Loucy (cell line): ENCODE measurements at regions not wholly inside any gene's neighbourhood (a gene's known extent, or its start where the extent isn't known, plus 50 kb on each side); places are given as distances from the start of the nearest gene placed in this dataset.

Experiments used
- H2AFZ ChIP-seq: fragments of 200-600 bp; sonication (generic); 2 replicates; pipeline ENCODE4 v1.6.0; 2016; ENCODE audit warnings: antibody characterized with exemption, mild to moderate bottlenecking, low read length, moderate library complexity
- H3F3A ChIP-seq: fragments of 200-600 bp; 2 replicates; pipeline ENCODE4 v1.6.0; 2016; ENCODE audit warnings: antibody characterized with exemption, low read depth, mild to moderate bottlenecking
- H3K27me3 ChIP-seq: fragments of 200-600 bp; sonication (generic); 2 replicates; pipeline ENCODE4 v1.6.1; 2014; ENCODE audit warnings: low read length, mild to moderate bottlenecking; ENCODE audit not compliant: insufficient read depth, poor library complexity, severe bottlenecking
- H3K36me3 ChIP-seq: fragments of 200-600 bp; sonication (generic); 2 replicates; pipeline ENCODE4 v1.6.1; 2016; ENCODE audit warnings: low read length; ENCODE audit not compliant: insufficient read depth
- H3K4me1 ChIP-seq: fragments of 200-600 bp; sonication (generic); 2 replicates; pipeline ENCODE4 v1.5.1; 2014; ENCODE audit warnings: low read length, mild to moderate bottlenecking; ENCODE audit not compliant: insufficient read depth, poor library complexity, severe bottlenecking
- H3K4me2 ChIP-seq: fragments of 200-600 bp; sonication (generic); 2 replicates; pipeline ENCODE4 v1.6.0; 2014; ENCODE audit warnings: antibody characterized with exemption, low read length, low read depth, mild to moderate bottlenecking; ENCODE audit not compliant: poor library complexity, severe bottlenecking
- H3K4me3 ChIP-seq: fragments of 200-600 bp; sonication (generic); 2 replicates; pipeline ENCODE4 v1.5.1; 2014; ENCODE audit warnings: low read length, mild to moderate bottlenecking, mixed read lengths; ENCODE audit not compliant: poor library complexity, severe bottlenecking
- H3K79me2 ChIP-seq: fragments of 200-600 bp; sonication (generic); 2 replicates; pipeline ENCODE4 v1.6.1; 2014; ENCODE audit warnings: low read length; ENCODE audit not compliant: insufficient read depth
- H3K9ac ChIP-seq: fragments of 200-600 bp; sonication (generic); 2 replicates; pipeline ENCODE4 v1.6.0; 2014; ENCODE audit warnings: mild to moderate bottlenecking, low read depth, low read length, moderate library complexity; ENCODE audit not compliant: poor library complexity, severe bottlenecking
- H3K9me2 ChIP-seq: fragments of 200-600 bp; sonication (generic); replicated peaks from 2 replicates; pipeline ENCODE4 v1.6.1; 2016; ENCODE audit warnings: low read depth, low read length, mixed read lengths
- H3K9me3 ChIP-seq: fragments of 200-600 bp; sonication (generic); 2 replicates; pipeline ENCODE4 v1.6.1; 2014; ENCODE audit warnings: mild to moderate bottlenecking, antibody characterized with exemption, low read length, low read depth; ENCODE audit not compliant: insufficient read depth
- H4K20me1 ChIP-seq: fragments of 200-600 bp; sonication (generic); 2 replicates; pipeline ENCODE4 v1.6.0; 2014; ENCODE audit warnings: antibody characterized with exemption, low read length, mild to moderate bottlenecking; ENCODE audit not compliant: insufficient read depth, poor library complexity, severe bottlenecking
- CTCF ChIP-seq: fragments of 200-600 bp; sonication (generic); conservative IDR thresholded peaks from 2 replicates; pipeline ENCODE4 v1.5.1; 2014; ENCODE audit warnings: mild to moderate bottlenecking, antibody characterized with exemption, low read length
- EZH2phosphoT487 ChIP-seq: fragments of 200-600 bp; IDR thresholded peaks from 2 replicates; pipeline ENCODE4 v1.6.1; 2018; ENCODE audit warnings: antibody characterized with exemption, mild to moderate bottlenecking, moderate library complexity, borderline replicate concordance

GRCh38 chr7:146008293-146008692, 108.3 kb upstream of the CNTNAP2 start:
- no peak overlapping the region for H3K4me2 ChIP-seq
- H3K27me3 ChIP-seq, result no peaks in the 10 kb centered on the region
- no peak overlapping the region for H2AFZ ChIP-seq

GRCh38 chr7:146004805-146005204, 111.8 kb upstream of the CNTNAP2 start:
- H3K79me2 ChIP-seq, result no peaks in the 10 kb centered on the region
- H4K20me1 ChIP-seq, result no peaks in the 10 kb centered on the region
- no peaks in the 10 kb centered on the region for H3K36me3 ChIP-seq
- H3K4me3 ChIP-seq, result no peak overlapping the region
- no peaks in the 10 kb centered on the region for H3K9me3 ChIP-seq
- H3K9ac ChIP-seq, result no peak overlapping the region
- no peak overlapping the region for H2AFZ ChIP-seq
- no peaks in the 10 kb centered on the region for H3K4me1 ChIP-seq
- H3K4me2 ChIP-seq, result no peak overlapping the region
- no peaks in the 10 kb centered on the region for H3K27me3 ChIP-seq
- TF ChIP-seq CTCF (no peak), EZH2phosphoT487 (no peak)
- H3K9me2 ChIP-seq, result no peaks in the 10 kb centered on the region
- H3F3A ChIP-seq, result no peaks in the 10 kb centered on the region

More at GRCh38 chr7:146008293-146008692, 108.3 kb upstream of the CNTNAP2 start:
- no peaks in the 10 kb centered on the region for H3K79me2 ChIP-seq
- H3K36me3 ChIP-seq, result no peaks in the 10 kb centered on the region
- H3F3A ChIP-seq, result no peaks in the 10 kb centered on the region
- no peak for TF ChIP-seq EZH2phosphoT487
- no peak for TF ChIP-seq CTCF
- no peaks in the 10 kb centered on the region for H3K4me1 ChIP-seq
- H3K9me3 ChIP-seq, result no peaks in the 10 kb centered on the region
- H4K20me1 ChIP-seq, result no peaks in the 10 kb centered on the region
- no peak overlapping the region for H3K9ac ChIP-seq
- H3K9me2 ChIP-seq, result no peaks in the 10 kb centered on the region
- H3K4me3 ChIP-seq, result no peak overlapping the region

- Histone ChIP-seq H3K9ac (no peak overlapping the region), H2AFZ (no peak overlapping the region), H3K9me3 (no peaks in the 10 kb centered on the region), H4K20me1 (no peaks in the 10 kb centered on the region), H3K4me1 (no peaks in the 10 kb centered on the region), H3F3A (no peaks in the 10 kb centered on the region), H3K79me2 (no peaks in the 10 kb centered on the region), H3K4me2 (no peak overlapping the region), H3K36me3 (no peaks in the 10 kb centered on the region), H3K9me2 (no peaks in the 10 kb centered on the region), H3K27me3 (no peaks in the 10 kb centered on the region), H3K4me3 (no peak overlapping the region)
- TF ChIP-seq CTCF, result no peak
Observed at GRCh38 chr7:146002431-146003078, 114.0 kb upstream of the CNTNAP2 start.
